ENCODE measurements at regions not wholly inside any gene's neighbourhood (a gene's known extent, or its start where the extent isn't known, plus 50 kb on each side); places are given as distances from the start of the nearest gene placed in this dataset.
"Not testable (repeated sequence)": the region's sequence is repeated elsewhere in the genome, so short reads cannot be mapped to it uniquely, and the experiment has no call there.

DNA sequence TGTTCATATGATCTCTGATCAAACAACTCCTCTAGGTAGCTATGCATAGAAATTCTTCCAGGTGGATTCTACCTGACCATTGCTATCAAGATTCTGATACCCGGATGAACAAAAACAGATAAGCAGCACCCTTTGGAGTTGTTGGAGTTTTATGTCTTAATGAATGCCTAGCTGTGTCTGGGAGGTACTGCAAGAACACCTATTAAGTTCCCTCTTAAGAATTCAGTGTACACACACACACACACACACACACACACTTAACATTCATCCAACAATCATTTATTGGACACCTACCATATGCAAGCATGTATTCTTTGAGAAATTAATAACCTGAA lies 58.1 kb upstream of the FNDC3B start:
- DNase-seq (no peak), FAIRE-seq (no peak)
- Histone ChIP-seq H3K4me1 (ENCODE audit: control insufficient read depth in 3 of 3, insufficient read depth in 2 of 3, low read depth in 1 of 3, low read length in 2 of 3) (no peaks in the 10 kb centered on the region), H3K4me3 (ENCODE audit: low read depth in 1 of 3, low read length in 3 of 3) (no peak overlapping the region), H3K36me3 (ENCODE audit: control insufficient read depth in 3 of 3, insufficient read depth in 2 of 3, low read depth in 1 of 3, low read length in 3 of 3) (no peaks in the 10 kb centered on the region), H3K27ac (ENCODE audit: low read depth in 1 of 3, low read length in 2 of 3) (no peak overlapping the region), H3K9me3 (ENCODE audit: control insufficient read depth in 2 of 2, insufficient read depth in 1 of 2, low read depth in 1 of 2, low read length in 1 of 2) (no peaks in the 10 kb centered on the region), H3K27me3 (ENCODE audit: control insufficient read depth in 3 of 3, insufficient read depth in 3 of 3, low read length in 3 of 3) (no peaks in the 10 kb centered on the region)
- WGBS, 3 donors = 16 to 59% (median 39%) methylated on average over 1 of the region's 1 CpG

DNA sequence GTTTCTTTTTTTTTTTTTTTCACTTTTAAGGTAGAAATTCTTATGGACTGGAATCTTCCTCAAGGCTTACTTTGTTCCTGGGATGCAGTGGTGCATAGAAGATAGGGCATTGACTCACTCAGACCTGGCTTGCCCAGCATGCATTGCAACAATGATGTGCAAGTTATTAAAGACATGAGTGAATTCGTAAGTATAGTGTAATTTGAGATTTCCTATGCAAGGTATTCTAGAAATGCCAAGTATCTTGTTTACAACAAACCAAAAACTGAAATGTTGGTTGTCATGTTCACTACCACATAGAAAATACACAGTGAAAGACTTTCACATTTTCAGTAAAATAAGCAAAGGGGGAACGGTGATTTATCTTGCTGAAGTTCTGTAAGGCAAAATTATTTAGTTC lies 56.5 kb upstream of the FNDC3B start:
- no peaks in the 10 kb centered on the region for H3K36me3 ChIP-seq (ENCODE audit: control insufficient read depth in 3 of 3, insufficient read depth in 2 of 3, low read depth in 1 of 3, low read length in 3 of 3)
- FAIRE-seq (no peak), DNase-seq (no peak)
- 68 to 82% (median 80%) methylated on average over 2 of the region's 2 CpGs for WGBS, 3 donors
- no peaks in the 10 kb centered on the region for H3K27me3 ChIP-seq (ENCODE audit: control insufficient read depth in 3 of 3, insufficient read depth in 3 of 3, low read length in 3 of 3)
- H3K9me3 ChIP-seq (ENCODE audit: control insufficient read depth in 2 of 2, insufficient read depth in 1 of 2, low read depth in 1 of 2, low read length in 1 of 2) = no peaks in the 10 kb centered on the region
- no peak overlapping the region for H3K27ac ChIP-seq (ENCODE audit: low read depth in 1 of 3, low read length in 2 of 3)
- no peak overlapping the region for H3K4me3 ChIP-seq (ENCODE audit: low read depth in 1 of 3, low read length in 3 of 3)
- no peaks in the 10 kb centered on the region for H3K4me1 ChIP-seq (ENCODE audit: control insufficient read depth in 3 of 3, insufficient read depth in 2 of 3, low read depth in 1 of 3, low read length in 2 of 3)

DNA sequence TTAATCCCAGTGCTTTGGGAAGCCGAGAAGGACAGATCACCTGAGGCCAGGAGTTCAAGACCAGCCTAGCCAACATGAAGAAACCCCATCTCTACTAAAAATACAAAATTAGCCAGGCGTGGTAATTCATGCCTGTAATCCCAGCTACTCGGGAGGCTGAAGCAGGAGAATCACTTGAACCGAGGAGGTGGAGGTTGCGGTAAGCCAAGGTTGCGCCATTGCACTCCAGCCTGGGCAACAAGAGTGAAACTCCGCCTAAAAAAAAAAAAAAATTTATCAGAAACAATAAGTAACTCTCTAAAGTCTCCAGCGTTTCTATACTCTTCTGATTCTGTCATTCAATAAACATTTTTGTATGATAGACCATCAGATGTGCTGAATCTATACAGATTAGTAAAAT lies 55.7 kb upstream of the FNDC3B start:
- H3K27ac ChIP-seq (ENCODE audit: low read depth in 1 of 3, low read length in 2 of 3); DNase-seq; FAIRE-seq; H3K9me3 ChIP-seq (ENCODE audit: control insufficient read depth in 2 of 2, insufficient read depth in 1 of 2, low read depth in 1 of 2, low read length in 1 of 2); H3K4me3 ChIP-seq (ENCODE audit: low read depth in 1 of 3, low read length in 3 of 3); H3K4me1 ChIP-seq (ENCODE audit: control insufficient read depth in 3 of 3, insufficient read depth in 2 of 3, low read depth in 1 of 3, low read length in 2 of 3); H3K27me3 ChIP-seq (ENCODE audit: control insufficient read depth in 3 of 3, insufficient read depth in 3 of 3, low read length in 3 of 3); H3K36me3 ChIP-seq (ENCODE audit: control insufficient read depth in 3 of 3, insufficient read depth in 2 of 3, low read depth in 1 of 3, low read length in 3 of 3): not testable (repeated sequence)
- WGBS, 3 donors = 89 to 91% (median 91%) methylated on average over 8 of the region's 8 CpGs

DNA sequence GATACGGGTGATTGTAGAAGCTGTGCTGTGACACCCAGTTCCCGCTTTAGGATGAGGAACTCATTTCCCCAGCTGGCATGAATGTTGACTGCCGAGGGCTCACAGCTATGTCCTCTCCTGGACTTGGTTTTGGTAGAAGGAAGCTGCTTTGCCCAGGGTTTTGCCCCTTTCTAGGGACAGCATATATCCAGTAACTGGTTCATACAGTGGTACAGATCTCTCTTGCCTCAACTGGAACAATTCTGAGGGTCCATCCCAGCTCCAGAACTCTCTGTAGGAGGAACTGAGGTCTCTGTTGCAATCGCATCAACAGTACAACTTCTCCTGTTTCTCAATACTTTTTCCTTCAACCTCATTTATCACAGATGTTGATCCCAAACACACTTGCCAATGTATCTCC lies 54.5 kb upstream of the FNDC3B start:
- no peaks in the 10 kb centered on the region for H3K4me1 ChIP-seq (ENCODE audit: control insufficient read depth in 3 of 3, insufficient read depth in 2 of 3, low read depth in 1 of 3, low read length in 2 of 3)
- H3K4me3 ChIP-seq (ENCODE audit: low read depth in 1 of 3, low read length in 3 of 3) = no peak overlapping the region
- WGBS, 3 donors = 76 to 90% (median 80%) methylated on average over 4 of the region's 4 CpGs
- H3K27ac ChIP-seq (ENCODE audit: low read depth in 1 of 3, low read length in 2 of 3) = no peak overlapping the region
- H3K36me3 ChIP-seq (ENCODE audit: control insufficient read depth in 3 of 3, insufficient read depth in 2 of 3, low read depth in 1 of 3, low read length in 3 of 3) = no peaks in the 10 kb centered on the region
- H3K9me3 ChIP-seq (ENCODE audit: control insufficient read depth in 2 of 2, insufficient read depth in 1 of 2, low read depth in 1 of 2, low read length in 1 of 2) = no peaks in the 10 kb centered on the region
- FAIRE-seq = no peak
- no peak for DNase-seq
- no peaks in the 10 kb centered on the region for H3K27me3 ChIP-seq (ENCODE audit: control insufficient read depth in 3 of 3, insufficient read depth in 3 of 3, low read length in 3 of 3)

DNA sequence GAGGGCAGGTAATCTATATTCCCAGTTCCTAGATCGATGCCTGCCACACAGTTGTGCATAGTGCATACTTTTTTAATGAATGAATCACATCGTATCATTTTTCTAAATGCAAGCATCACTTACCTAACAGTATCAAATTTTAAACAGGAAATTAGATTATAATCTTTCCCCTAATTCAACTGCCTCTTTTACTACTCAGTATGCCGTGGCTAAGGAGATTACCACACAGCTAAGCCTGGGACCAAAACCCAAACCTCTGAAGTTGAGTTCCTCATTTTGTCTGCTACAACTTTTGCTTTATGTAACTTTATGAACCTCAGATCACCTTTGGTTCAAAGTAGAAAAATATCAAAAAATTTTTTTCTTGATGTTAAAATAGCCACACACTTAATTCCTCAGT lies 53.2 kb upstream of the FNDC3B start:
- no peak for DNase-seq
- no peaks in the 10 kb centered on the region for H3K27me3 ChIP-seq (ENCODE audit: control insufficient read depth in 3 of 3, insufficient read depth in 3 of 3, low read length in 3 of 3)
- 65 to 73% (median 70%) methylated on average over 3 of the region's 3 CpGs for WGBS, 3 donors
- H3K9me3 ChIP-seq (ENCODE audit: control insufficient read depth in 2 of 2, insufficient read depth in 1 of 2, low read depth in 1 of 2, low read length in 1 of 2) = no peaks in the 10 kb centered on the region
- FAIRE-seq = no peak
- no peak overlapping the region for H3K4me3 ChIP-seq (ENCODE audit: low read depth in 1 of 3, low read length in 3 of 3)
- H3K27ac ChIP-seq (ENCODE audit: low read depth in 1 of 3, low read length in 2 of 3) = no peak overlapping the region
- no peaks in the 10 kb centered on the region for H3K36me3 ChIP-seq (ENCODE audit: control insufficient read depth in 3 of 3, insufficient read depth in 2 of 3, low read depth in 1 of 3, low read length in 3 of 3)
- no peaks in the 10 kb centered on the region for H3K4me1 ChIP-seq (ENCODE audit: control insufficient read depth in 3 of 3, insufficient read depth in 2 of 3, low read depth in 1 of 3, low read length in 2 of 3)

DNA sequence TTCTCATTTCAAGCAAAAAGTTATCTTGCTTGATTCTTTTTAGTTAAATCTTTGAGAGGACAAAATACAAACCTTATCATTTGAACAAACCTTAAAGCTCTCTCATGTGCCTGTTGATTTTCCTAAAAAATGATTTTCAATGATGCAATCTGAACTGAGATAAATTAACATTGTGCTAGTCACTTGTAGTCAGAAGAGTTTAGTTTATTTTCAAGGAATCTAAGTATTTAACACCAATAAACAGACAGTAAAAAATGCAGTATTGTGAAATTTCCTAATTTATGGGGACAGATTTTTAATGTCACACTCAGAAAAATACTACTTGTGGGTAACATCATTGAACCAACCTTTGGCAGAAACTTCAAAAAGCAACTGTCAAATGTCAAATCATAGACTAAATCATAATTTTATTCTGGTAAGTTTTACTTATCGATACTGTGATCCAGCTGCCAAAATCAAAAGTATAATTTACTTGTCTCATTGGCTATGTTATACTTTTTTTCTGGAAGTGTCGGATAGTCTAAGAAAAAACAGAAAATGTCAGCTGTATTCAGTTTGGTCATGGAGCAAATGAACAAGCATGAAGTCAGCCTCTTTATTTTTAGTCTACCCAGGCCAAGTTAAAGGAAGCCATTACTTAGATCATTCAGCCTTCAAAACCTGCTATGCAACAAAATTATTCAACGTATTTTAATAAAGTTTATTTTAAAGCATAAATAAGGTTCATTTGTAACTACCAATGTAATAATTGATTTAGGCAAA lies 52.4 kb upstream of the FNDC3B start:
- no peaks in the 10 kb centered on the region for H3K36me3 ChIP-seq (ENCODE audit: control insufficient read depth in 3 of 3, insufficient read depth in 2 of 3, low read depth in 1 of 3, low read length in 3 of 3)
- FAIRE-seq (no peak), DNase-seq (no peak)
- no peaks in the 10 kb centered on the region for H3K27me3 ChIP-seq (ENCODE audit: control insufficient read depth in 3 of 3, insufficient read depth in 3 of 3, low read length in 3 of 3)
- H3K9me3 ChIP-seq (ENCODE audit: control insufficient read depth in 2 of 2, insufficient read depth in 1 of 2, low read depth in 1 of 2, low read length in 1 of 2) = no peaks in the 10 kb centered on the region
- no peak overlapping the region for H3K4me3 ChIP-seq (ENCODE audit: low read depth in 1 of 3, low read length in 3 of 3)
- 65 to 95% (median 83%) methylated on average over 3 of the region's 3 CpGs for WGBS, 3 donors
- no peaks in the 10 kb centered on the region for H3K4me1 ChIP-seq (ENCODE audit: control insufficient read depth in 3 of 3, insufficient read depth in 2 of 3, low read depth in 1 of 3, low read length in 2 of 3)
- no peak overlapping the region for H3K27ac ChIP-seq (ENCODE audit: low read depth in 1 of 3, low read length in 2 of 3)

Data from small intestine (tissue), 7 donors.